H9 (cell line): ENCODE measurements at regions not wholly inside any gene's neighbourhood (a gene's known extent, or its start where the extent isn't known, plus 50 kb on each side); places are given as distances from the start of the nearest gene placed in this dataset.

Experiments
- DNase-seq: peaks from one replicate; pipeline ENCODE4 v3.0.0-alpha.2; 2017
- H2AFZ ChIP-seq: one replicate; pipeline ENCODE4 v1.6.1; 2013; ENCODE audit warnings: mild to moderate bottlenecking, low read length, control low read depth, moderate library complexity
- H2AK5ac ChIP-seq: 2 replicates; pipeline ENCODE4 v1.6.1; 2013; ENCODE audit warnings: low read length, control low read depth, mixed read lengths; ENCODE audit not compliant: insufficient read length
- H2BK120ac ChIP-seq: one replicate; pipeline ENCODE4 v1.6.1; 2013; ENCODE audit warnings: low read depth, mild to moderate bottlenecking, low read length, control low read depth, inconsistent platforms; ENCODE audit not compliant: poor library complexity, severe bottlenecking
- H2BK12ac ChIP-seq: 2 replicates; pipeline ENCODE4 v1.6.1; 2013; ENCODE audit warnings: low read length, control low read depth, mixed read lengths, low read depth; ENCODE audit not compliant: insufficient read length
- H2BK15ac ChIP-seq: 2 replicates; pipeline ENCODE4 v1.6.1; 2013; ENCODE audit warnings: low read depth, low read length, control low read depth
- H2BK20ac ChIP-seq: one replicate; pipeline ENCODE4 v1.6.1; 2013; ENCODE audit warnings: low read depth, mild to moderate bottlenecking, low read length, control low read depth, inconsistent platforms; ENCODE audit not compliant: poor library complexity, severe bottlenecking
- H2BK5ac ChIP-seq: 2 replicates; pipeline ENCODE4 v1.6.1; 2013; ENCODE audit warnings: low read length, control low read depth, mixed read lengths; ENCODE audit not compliant: insufficient read length
- H3K14ac ChIP-seq: 2 replicates; pipeline ENCODE4 v1.6.1; 2013; ENCODE audit warnings: low read length, control low read depth; ENCODE audit not compliant: insufficient read depth
- H3K18ac ChIP-seq: 2 replicates; pipeline ENCODE4 v1.6.1; 2013; ENCODE audit warnings: low read depth, mild to moderate bottlenecking, mixed read lengths, low read length, control low read depth; ENCODE audit not compliant: insufficient read length
- H3K23ac ChIP-seq: 2 replicates; pipeline ENCODE4 v1.6.1; 2013; ENCODE audit warnings: low read length, control low read depth, mixed read lengths, low read depth; ENCODE audit not compliant: insufficient read length
- H3K23me2 ChIP-seq: 2 replicates; pipeline ENCODE4 v1.6.1; 2013; ENCODE audit warnings: low read depth, mild to moderate bottlenecking, mixed read lengths, low read length, control low read depth; ENCODE audit not compliant: insufficient read length, poor library complexity, severe bottlenecking
- H3K27ac ChIP-seq: 2 replicates; pipeline ENCODE4 v1.5.1; 2013; ENCODE audit warnings: low read length, control low read depth, mixed read lengths, low read depth; ENCODE audit not compliant: insufficient read length
- H3K27me3 ChIP-seq: 2 replicates; pipeline ENCODE4 v1.6.1; 2013; ENCODE audit warnings: low read length, control low read depth, inconsistent platforms; ENCODE audit not compliant: insufficient read depth
- H3K4ac ChIP-seq: 2 replicates; pipeline ENCODE4 v1.6.1; 2013; ENCODE audit warnings: low read depth, mild to moderate bottlenecking, control low read depth, inconsistent platforms, low read length, moderate library complexity
- H3K4me1 ChIP-seq: 2 replicates; pipeline ENCODE4 v1.6.1; 2013; ENCODE audit warnings: low read length, control low read depth, inconsistent platforms; ENCODE audit not compliant: insufficient read depth
- H3K4me2 ChIP-seq: 2 replicates; pipeline ENCODE4 v1.6.1; 2013; ENCODE audit warnings: low read length, control low read depth, mixed read lengths; ENCODE audit not compliant: insufficient read length, insufficient read depth
- H3K56ac ChIP-seq: 2 replicates; pipeline ENCODE4 v1.6.1; 2013; ENCODE audit warnings: low read depth, mild to moderate bottlenecking, mixed read lengths, low read length, control low read depth; ENCODE audit not compliant: insufficient read length
- H3K79me1 ChIP-seq: 2 replicates; pipeline ENCODE4 v1.6.1; 2013; ENCODE audit warnings: low read depth, mild to moderate bottlenecking, moderate library complexity, low read length, control low read depth, inconsistent platforms; ENCODE audit not compliant: insufficient read depth, poor library complexity, severe bottlenecking
- H3K79me2 ChIP-seq: 2 replicates; pipeline ENCODE4 v1.6.1; 2013; ENCODE audit warnings: low read length, control low read depth, inconsistent platforms; ENCODE audit not compliant: insufficient read depth
- H3K9ac ChIP-seq: 2 replicates; pipeline ENCODE4 v1.6.1; 2013; ENCODE audit warnings: low read length, control low read depth, mixed read lengths; ENCODE audit not compliant: insufficient read length; ENCODE audit errors: extremely low read depth
- H3K9me3 ChIP-seq: one replicate; pipeline ENCODE4 v1.6.1; 2013; ENCODE audit warnings: low read depth, low read length, inconsistent platforms; ENCODE audit not compliant: control insufficient read depth
- H3T11ph ChIP-seq: one replicate; pipeline ENCODE4 v1.6.1; 2013; ENCODE audit warnings: mild to moderate bottlenecking, low read length, control low read depth, inconsistent platforms
- H4K20me1 ChIP-seq: one replicate; pipeline ENCODE4 v1.6.1; 2013; ENCODE audit not compliant: control insufficient read depth, insufficient read length, insufficient read depth
- H4K5ac ChIP-seq: 2 replicates; pipeline ENCODE4 v1.6.1; 2013; ENCODE audit warnings: low read depth, mild to moderate bottlenecking, mixed read lengths, low read length, control low read depth; ENCODE audit not compliant: insufficient read length
- H4K8ac ChIP-seq: replicated peaks from 2 replicates; pipeline ENCODE4 v1.6.1; 2013; ENCODE audit warnings: low read length, control low read depth, mixed read lengths, low read depth; ENCODE audit not compliant: insufficient read length
- H4K91ac ChIP-seq: 2 replicates; pipeline ENCODE4 v1.6.1; 2013; ENCODE audit warnings: low read depth, mild to moderate bottlenecking, moderate library complexity, mixed read lengths, low read length, control low read depth; ENCODE audit not compliant: insufficient read length
- H3K27ac Mint-ChIP-seq, 3 experiments: 2 replicates in 2 of 3; 3 replicates in 1 of 3; pipeline ENCODE4 v1.8.0; 2020 to 2021; ENCODE audit warnings: mixed read lengths in 3 of 3, mild to moderate bottlenecking in 1 of 3, moderate library complexity in 1 of 3
- H3K27me3 Mint-ChIP-seq: 2 replicates; pipeline ENCODE4 v1.8.0; 2021; ENCODE audit warnings: low read depth, mild to moderate bottlenecking, moderate library complexity, mixed read lengths
- H3K36me3 Mint-ChIP-seq, 3 experiments: 2 replicates in 2 of 3; 3 replicates in 1 of 3; pipeline ENCODE4 v1.8.0; 2020 to 2021; ENCODE audit warnings: low read depth in 3 of 3, mixed read lengths in 3 of 3; ENCODE audit not compliant: insufficient read depth in 1 of 3
- H3K4me1 Mint-ChIP-seq, 2 experiments: 2 replicates each; pipeline ENCODE4 v1.8.0; 2020; ENCODE audit warnings: mixed read lengths in 2 of 2
- H3K4me3 Mint-ChIP-seq, 2 experiments: 2 replicates in 1 of 2; 3 replicates in 1 of 2; pipeline ENCODE4 v1.8.0; 2020 to 2021; ENCODE audit warnings: mild to moderate bottlenecking in 2 of 2, mixed read lengths in 2 of 2, moderate library complexity in 1 of 2
- H3K9me3 Mint-ChIP-seq, 2 experiments: 2 replicates in 1 of 2; 3 replicates in 1 of 2; pipeline ENCODE4 v1.8.0; 2020; ENCODE audit warnings: mild to moderate bottlenecking in 2 of 2, mixed read lengths in 2 of 2, moderate library complexity in 1 of 2
- WGBS: extraction: QIAGEN DNeasy Blood & Tissue Kit; methylation state at CpG from one replicate; pipeline ENCODE4 v1.1.7; 2013; ENCODE audit warnings: missing lambda C conversion rate, low lambda C conversion rate, mixed read lengths; ENCODE audit not compliant: insufficient read length; ENCODE audit errors: extremely low coverage; 5-methylcytosine and 5-hydroxymethylcytosine counted together
- TF ChIP-seq, protein P1 (sequence below): fragments of 200-600 bp; sonication (generic); conservative IDR thresholded peaks from 3 replicates; pipeline ENCODE4 v1.8.0; 2021; ENCODE audit warnings: antibody characterized with exemption, mild to moderate bottlenecking

DNA sequence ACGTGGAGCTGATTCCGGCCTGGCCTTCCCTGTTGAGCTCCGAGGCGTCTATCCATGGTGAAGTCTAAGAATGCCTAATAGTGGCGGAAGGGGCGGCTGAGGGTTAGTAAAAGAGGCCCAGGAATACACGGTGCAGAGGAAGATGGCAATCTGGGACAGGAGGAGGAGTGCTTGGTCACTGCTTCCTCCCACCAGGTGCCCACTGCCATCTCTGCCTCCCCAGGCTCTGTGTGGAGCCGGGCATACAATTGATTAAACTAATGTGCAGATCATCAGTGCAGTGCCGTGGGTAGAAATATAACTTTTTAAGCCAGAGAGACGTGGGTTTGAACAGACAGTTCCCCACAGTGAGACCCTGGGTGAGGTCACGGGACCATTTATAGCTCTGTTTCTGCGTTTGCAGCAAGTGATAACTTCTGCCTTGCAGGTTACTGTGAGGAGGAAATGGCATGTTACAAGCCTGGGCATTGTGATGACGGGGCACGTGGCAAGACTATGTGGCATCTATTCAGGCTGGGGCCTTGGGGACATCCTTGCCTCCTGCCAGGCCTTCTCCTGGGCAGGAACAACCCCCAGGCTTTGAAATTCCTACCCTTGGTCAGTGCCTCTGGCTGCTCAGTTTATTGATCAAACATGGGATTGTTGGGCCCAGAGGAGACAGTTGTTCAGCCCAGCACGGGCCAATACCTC is 204.9 kb downstream of the ASB1 start:
- Mint-ChIP-seq H3K9me3 (peaks cover 3 to 6% of the 10 kb centered on the region in 2 experiments; a peak in 3 of 5 replicates), H3K36me3 (no peaks in the 10 kb centered on the region; a peak in 1 of 7 replicates), H3K4me1 (no peaks in the 10 kb centered on the region), H3K27me3 (peaks cover 11% of the 10 kb centered on the region; the same call in 1 of the 2 replicates), H3K4me3 (no peak overlapping the region), H3K27ac (no peak overlapping the region)
- Histone ChIP-seq H3K4ac (no peak overlapping the region), H2BK15ac (no peak overlapping the region), H2AK5ac (no peak overlapping the region), H4K20me1 (no peaks in the 10 kb centered on the region), H3K56ac (no peak overlapping the region), H3K27ac (no peak overlapping the region), H3K23me2 (no peaks in the 10 kb centered on the region), H3K23ac (no peak overlapping the region), H3K18ac (no peak overlapping the region), H4K8ac (no peak overlapping the region), H2BK120ac (no peak overlapping the region), H2BK5ac (no peak overlapping the region), H2AFZ (no peak overlapping the region), H4K5ac (no peak overlapping the region), H3T11ph (no peak overlapping the region), H3K79me2 (no peaks in the 10 kb centered on the region), H2BK12ac (no peak overlapping the region), H2BK20ac (no peak overlapping the region), H3K79me1 (no peaks in the 10 kb centered on the region), H3K9ac (no peak overlapping the region), H3K4me1 (no peaks in the 10 kb centered on the region), H3K27me3 (no peaks in the 10 kb centered on the region), H3K9me3 (no peaks in the 10 kb centered on the region), H3K4me2 (no peak overlapping the region), H4K91ac (no peak overlapping the region), H3K14ac (no peak overlapping the region)
- TF ChIP-seq, protein P1, sequence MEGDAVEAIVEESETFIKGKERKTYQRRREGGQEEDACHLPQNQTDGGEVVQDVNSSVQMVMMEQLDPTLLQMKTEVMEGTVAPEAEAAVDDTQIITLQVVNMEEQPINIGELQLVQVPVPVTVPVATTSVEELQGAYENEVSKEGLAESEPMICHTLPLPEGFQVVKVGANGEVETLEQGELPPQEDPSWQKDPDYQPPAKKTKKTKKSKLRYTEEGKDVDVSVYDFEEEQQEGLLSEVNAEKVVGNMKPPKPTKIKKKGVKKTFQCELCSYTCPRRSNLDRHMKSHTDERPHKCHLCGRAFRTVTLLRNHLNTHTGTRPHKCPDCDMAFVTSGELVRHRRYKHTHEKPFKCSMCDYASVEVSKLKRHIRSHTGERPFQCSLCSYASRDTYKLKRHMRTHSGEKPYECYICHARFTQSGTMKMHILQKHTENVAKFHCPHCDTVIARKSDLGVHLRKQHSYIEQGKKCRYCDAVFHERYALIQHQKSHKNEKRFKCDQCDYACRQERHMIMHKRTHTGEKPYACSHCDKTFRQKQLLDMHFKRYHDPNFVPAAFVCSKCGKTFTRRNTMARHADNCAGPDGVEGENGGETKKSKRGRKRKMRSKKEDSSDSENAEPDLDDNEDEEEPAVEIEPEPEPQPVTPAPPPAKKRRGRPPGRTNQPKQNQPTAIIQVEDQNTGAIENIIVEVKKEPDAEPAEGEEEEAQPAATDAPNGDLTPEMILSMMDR: no peak
- WGBS: no CpG with 5 or more reads among the region's 15 CpGs
- no peak for DNase-seq
